Endodermal cell (in vitro differentiated cells): ENCODE measurements at regions not wholly inside any gene's neighbourhood (a gene's known extent, or its start where the extent isn't known, plus 50 kb on each side); places are given as distances from the start of the nearest gene placed in this dataset.

ENCODE experiments used
- DNase-seq: peaks from one replicate; pipeline ENCODE4 v3.0.0-alpha.2; 2017
- H3K27ac ChIP-seq: 2 replicates; pipeline ENCODE4 v1.5.1; 2013; ENCODE audit warnings: mild to moderate bottlenecking, low read depth, low read length, moderate library complexity
- H3K27me3 ChIP-seq: 2 replicates; pipeline ENCODE4 v1.6.1; 2013; ENCODE audit warnings: mild to moderate bottlenecking, low read length, moderate library complexity; ENCODE audit not compliant: insufficient read depth, control insufficient read depth, poor library complexity, severe bottlenecking
- H3K36me3 ChIP-seq: 2 replicates; pipeline ENCODE4 v1.7.0; 2013; ENCODE audit warnings: mild to moderate bottlenecking, low read length, moderate library complexity; ENCODE audit not compliant: control insufficient read depth, insufficient read depth
- H3K4me1 ChIP-seq: one replicate; pipeline ENCODE4 v1.7.0; 2013; ENCODE audit warnings: low read length; ENCODE audit not compliant: control insufficient read depth, insufficient read depth
- H3K4me3 ChIP-seq: 2 replicates; pipeline ENCODE4 v1.5.1; 2013; ENCODE audit warnings: mild to moderate bottlenecking, low read length, moderate library complexity
- H3K9ac ChIP-seq: 2 replicates; pipeline ENCODE4 v1.6.1; 2013; ENCODE audit warnings: mild to moderate bottlenecking, low read length, moderate library complexity; ENCODE audit not compliant: poor library complexity, severe bottlenecking; ENCODE audit errors: extremely low read depth
- H3K9me3 ChIP-seq: 2 replicates; pipeline ENCODE4 v1.6.1; 2013; ENCODE audit warnings: mild to moderate bottlenecking, low read length, moderate library complexity; ENCODE audit not compliant: control insufficient read depth
- H3K27ac Mint-ChIP-seq: 2 replicates; pipeline ENCODE4 v1.8.0; 2020; ENCODE audit warnings: mixed read lengths
- H3K27me3 Mint-ChIP-seq: 2 replicates; pipeline ENCODE4 v1.8.0; 2021; ENCODE audit warnings: mild to moderate bottlenecking, mixed read lengths; ENCODE audit not compliant: insufficient read depth
- H3K36me3 Mint-ChIP-seq: 2 replicates; pipeline ENCODE4 v1.8.0; 2020; ENCODE audit warnings: low read depth, mixed read lengths
- H3K4me1 Mint-ChIP-seq: 2 replicates; pipeline ENCODE4 v1.8.0; 2020; ENCODE audit warnings: mixed read lengths
- H3K4me3 Mint-ChIP-seq: 2 replicates; pipeline ENCODE4 v1.8.0; 2020; ENCODE audit warnings: mild to moderate bottlenecking, moderate library complexity, mixed read lengths
- H3K9me3 Mint-ChIP-seq: 2 replicates; pipeline ENCODE4 v1.8.0; 2020; ENCODE audit warnings: mild to moderate bottlenecking, mixed read lengths
- CTCF ChIP-seq: fragments of 200-600 bp; sonication (generic); conservative IDR thresholded peaks from 2 replicates; pipeline ENCODE4 v1.5.0; 2021; ENCODE audit warnings: antibody characterized with exemption, mild to moderate bottlenecking
- WGBS, 2 experiments: methylation state at CpG; one replicate each; pipeline versions ENCODE4 v1.1.5 to v1.1.7; 2013; ENCODE audit warnings: missing lambda C conversion rate in 2 of 2, mixed read lengths in 1 of 2; ENCODE audit not compliant: insufficient coverage in 1 of 2, insufficient read length in 1 of 2; 5-methylcytosine and 5-hydroxymethylcytosine counted together

- Histone ChIP-seq H3K36me3 (no peaks in the 10 kb centered on the region), H3K9me3 (no peaks in the 10 kb centered on the region), H3K27ac (no peak overlapping the region), H3K27me3 (no peaks in the 10 kb centered on the region), H3K4me3 (no peak overlapping the region), H3K9ac (no peak overlapping the region), H3K4me1 (peaks cover 4% of the 10 kb centered on the region)
- peaks cover 2% of the 10 kb centered on the region for H3K27me3 Mint-ChIP-seq
- H3K4me1 Mint-ChIP-seq, result peaks cover 15% of the 10 kb centered on the region
- no peaks in the 10 kb centered on the region for H3K36me3 Mint-ChIP-seq
- H3K27ac Mint-ChIP-seq, result no peak overlapping the region
- no peaks in the 10 kb centered on the region for H3K9me3 Mint-ChIP-seq
- no peak overlapping the region for H3K4me3 Mint-ChIP-seq
- WGBS, 2 experiments, result 82 to 88% methylated on average over 2 to 5 of the region's 5 CpGs
- TF ChIP-seq CTCF, result no peak
- no peak for DNase-seq
Measured at GRCh38 chr15:77742127-77742526, 109.4 kb upstream of the LINGO1 start.

- TF ChIP-seq CTCF, result no peak
- no peaks in the 10 kb centered on the region for H3K36me3 ChIP-seq
- H3K9me3 ChIP-seq, result no peaks in the 10 kb centered on the region
- 93 to 94% methylated on average over 2 to 3 of the region's 3 CpGs for WGBS, 2 experiments
- peaks cover 4% of the 10 kb centered on the region for H3K4me1 ChIP-seq
- H3K4me3 Mint-ChIP-seq, result no peak overlapping the region
- no peaks in the 10 kb centered on the region for H3K36me3 Mint-ChIP-seq
- no peaks in the 10 kb centered on the region for H3K9me3 Mint-ChIP-seq
- H3K27ac Mint-ChIP-seq, result no peak overlapping the region
- peaks cover 14% of the 10 kb centered on the region for H3K4me1 Mint-ChIP-seq
- no peak overlapping the region for H3K9ac ChIP-seq
- DNase-seq, result no peak
- no peak overlapping the region for H3K4me3 ChIP-seq
- no peaks in the 10 kb centered on the region for H3K27me3 ChIP-seq
- H3K27ac ChIP-seq, result no peak overlapping the region
- H3K27me3 Mint-ChIP-seq, result peaks cover 4% of the 10 kb centered on the region
Measured at GRCh38 chr15:77741106-77741505, 108.4 kb upstream of the LINGO1 start.

DNA sequence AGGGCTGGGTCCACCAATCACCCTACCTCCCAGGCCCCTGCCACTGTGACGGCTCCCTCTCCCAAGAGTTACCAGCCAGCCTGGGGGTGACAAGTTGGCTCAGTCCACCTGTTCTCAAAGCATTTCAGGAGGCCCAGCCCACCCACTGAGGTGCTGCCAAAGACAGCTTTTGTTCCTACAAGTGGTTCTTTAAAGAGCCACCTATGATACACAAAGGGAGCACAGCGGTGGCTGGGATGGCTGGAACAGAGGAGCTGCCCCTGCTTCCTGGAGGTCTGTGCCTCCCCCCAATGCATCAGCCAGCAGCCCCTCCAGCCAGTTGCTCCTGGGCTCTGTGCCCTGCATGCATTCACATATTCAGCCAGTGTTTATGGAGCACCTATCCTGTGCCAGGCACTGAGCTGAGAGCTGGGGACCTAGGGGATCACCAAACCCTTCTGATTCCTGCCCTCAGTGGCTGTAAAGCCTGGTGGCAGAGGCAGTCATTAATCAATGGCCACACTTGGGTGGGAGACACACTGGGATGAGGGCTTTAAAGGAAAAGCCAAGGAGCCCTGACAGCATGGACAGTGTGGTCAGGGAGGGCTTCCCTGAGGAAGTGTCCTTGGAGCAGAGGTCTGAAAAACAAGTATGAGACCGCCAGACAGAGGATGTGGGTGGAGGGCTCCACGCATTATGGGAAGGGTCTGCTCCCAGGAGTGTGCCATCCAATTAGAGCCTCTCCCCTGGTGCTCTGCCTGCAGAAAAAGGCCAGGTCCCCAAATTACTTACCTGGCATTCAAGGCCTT, 107.1 kb upstream of the LINGO1 start:
- Mint-ChIP-seq H3K4me1 (peaks cover 14% of the 10 kb centered on the region), H3K9me3 (no peaks in the 10 kb centered on the region), H3K36me3 (no peaks in the 10 kb centered on the region), H3K27me3 (peaks cover 4% of the 10 kb centered on the region), H3K4me3 (no peak overlapping the region), H3K27ac (peak overlapping the region; percentile 30)
- Histone ChIP-seq H3K27ac (no peak overlapping the region), H3K36me3 (no peaks in the 10 kb centered on the region), H3K27me3 (no peaks in the 10 kb centered on the region), H3K4me1 (peaks cover 4% of the 10 kb centered on the region), H3K4me3 (no peak overlapping the region), H3K9ac (no peak overlapping the region), H3K9me3 (no peaks in the 10 kb centered on the region)
- 40 to 44% methylated on average over 3 to 4 of the region's 4 CpGs for WGBS, 2 experiments
- TF ChIP-seq CTCF, result no peak
- peak; percentile 88 for DNase-seq
